GM19193 (cell line): ENCODE measurements at regions not wholly inside any gene's neighbourhood (a gene's known extent, or its start where the extent isn't known, plus 50 kb on each side); places are given as distances from the start of the nearest gene placed in this dataset.

Experiments
- POLR2A ChIP-seq: IDR thresholded peaks from 4 replicates; pipeline ENCODE4 v1.6.1; 2011; ENCODE audit not compliant: insufficient read depth, insufficient read length; ENCODE audit errors: extremely low read depth

GRCh38 chr3:117597865-117598264 is 888.3 kb downstream of the TUSC7 start:
- TF ChIP-seq POLR2A = no peak

- TF ChIP-seq POLR2A = no peak
Observed at GRCh38 chr3:117600112-117600511, 890.5 kb downstream of the TUSC7 start.

GRCh38 chr3:117600666-117601065 is 891.1 kb downstream of the TUSC7 start:
- no peak for TF ChIP-seq POLR2A

GRCh38 chr3:117602058-117602644 is 892.6 kb downstream of the TUSC7 start:
- TF ChIP-seq POLR2A = no peak

- no peak for TF ChIP-seq POLR2A
Observed at GRCh38 chr3:117603097-117603496, 893.5 kb downstream of the TUSC7 start.

GRCh38 chr3:117606866-117607265 is 897.3 kb downstream of the TUSC7 start:
- TF ChIP-seq POLR2A = no peak

- TF ChIP-seq POLR2A = no peak
Observed at GRCh38 chr3:117609330-117609729, 899.8 kb downstream of the TUSC7 start.

GRCh38 chr3:117610156-117610555 is 900.6 kb downstream of the TUSC7 start:
- no peak for TF ChIP-seq POLR2A

- TF ChIP-seq POLR2A = no peak
Observed at GRCh38 chr3:117611211-117611610, 901.6 kb downstream of the TUSC7 start.

- TF ChIP-seq POLR2A = no peak
Observed at GRCh38 chr3:117616227-117616626, 906.6 kb downstream of the TUSC7 start.

- TF ChIP-seq POLR2A = no peak
Observed at GRCh38 chr3:117617906-117618305, 908.3 kb downstream of the TUSC7 start.

GRCh38 chr3:117618462-117618861 is 908.9 kb downstream of the TUSC7 start:
- no peak for TF ChIP-seq POLR2A

- TF ChIP-seq POLR2A = no peak
Observed at GRCh38 chr3:117619805-117620204, 910.2 kb downstream of the TUSC7 start.

GRCh38 chr3:117622171-117622841 is 912.7 kb downstream of the TUSC7 start:
- no peak for TF ChIP-seq POLR2A

GRCh38 chr3:117624424-117624823 is 914.8 kb downstream of the TUSC7 start:
- TF ChIP-seq POLR2A = no peak

- TF ChIP-seq POLR2A = no peak
Observed at GRCh38 chr3:117625174-117625573, 915.6 kb downstream of the TUSC7 start.
